AG09309 (cell line): ENCODE measurements at regions not wholly inside any gene's neighbourhood (a gene's known extent, or its start where the extent isn't known, plus 50 kb on each side); places are given as distances from the start of the nearest gene placed in this dataset.

Experiments
- DNase-seq: peaks from one replicate; pipeline ENCODE4 v3.0.0-alpha.2; 2010; ENCODE audit warnings: low read depth
- H3K4me3 ChIP-seq: 2 replicates; pipeline ENCODE4 v1.5.1; 2011; ENCODE audit warnings: mild to moderate bottlenecking, low read depth, low read length, moderate library complexity; ENCODE audit not compliant: control insufficient read depth
- CTCF ChIP-seq: IDR thresholded peaks from 2 replicates; pipeline ENCODE4 v1.5.1; 2011; ENCODE audit warnings: mild to moderate bottlenecking, low read depth, low read length, inconsistent platforms; ENCODE audit not compliant: insufficient read depth, control insufficient read depth; ENCODE audit errors: missing control alignments

- DNase-seq, result no peak
- no peak for TF ChIP-seq CTCF
- no peak overlapping the region for H3K4me3 ChIP-seq
Measured at GRCh38 chr6:74964871-74965441, 240.9 kb downstream of the COL12A1 start.

- DNase-seq, result no peak
- no peak overlapping the region for H3K4me3 ChIP-seq
- TF ChIP-seq CTCF, result no peak
Measured at GRCh38 chr6:74956559-74957428, 249.1 kb downstream of the COL12A1 start.

- no peak overlapping the region for H3K4me3 ChIP-seq
- TF ChIP-seq CTCF, result no peak
- no peak for DNase-seq
Measured at GRCh38 chr6:74953708-74954107, 252.1 kb downstream of the COL12A1 start.

- H3K4me3 ChIP-seq, result no peak overlapping the region
- no peak for DNase-seq
- no peak for TF ChIP-seq CTCF
Measured at GRCh38 chr6:74946961-74947360, 258.9 kb downstream of the COL12A1 start.

GRCh38 chr6:74942130-74942529 lies 263.7 kb downstream of the COL12A1 start:
- TF ChIP-seq CTCF, result no peak
- no peak for DNase-seq
- H3K4me3 ChIP-seq, result no peak overlapping the region

GRCh38 chr6:74941424-74941823 lies 264.4 kb downstream of the COL12A1 start:
- TF ChIP-seq CTCF, result no peak
- H3K4me3 ChIP-seq, result no peak overlapping the region
- DNase-seq, result no peak
